Endodermal cell (in vitro differentiated cells): ENCODE measurements at regions not wholly inside any gene's neighbourhood (a gene's known extent, or its start where the extent isn't known, plus 50 kb on each side); places are given as distances from the start of the nearest gene placed in this dataset.

Experiments
- DNase-seq: peaks from one replicate; pipeline ENCODE4 v3.0.0-alpha.2; 2017
- H3K27ac ChIP-seq: 2 replicates; pipeline ENCODE4 v1.5.1; 2013; ENCODE audit warnings: mild to moderate bottlenecking, low read depth, low read length, moderate library complexity
- H3K27me3 ChIP-seq: 2 replicates; pipeline ENCODE4 v1.6.1; 2013; ENCODE audit warnings: mild to moderate bottlenecking, low read length, moderate library complexity; ENCODE audit not compliant: insufficient read depth, control insufficient read depth, poor library complexity, severe bottlenecking
- H3K36me3 ChIP-seq: 2 replicates; pipeline ENCODE4 v1.7.0; 2013; ENCODE audit warnings: mild to moderate bottlenecking, low read length, moderate library complexity; ENCODE audit not compliant: control insufficient read depth, insufficient read depth
- H3K4me1 ChIP-seq: one replicate; pipeline ENCODE4 v1.7.0; 2013; ENCODE audit warnings: low read length; ENCODE audit not compliant: control insufficient read depth, insufficient read depth
- H3K4me3 ChIP-seq: 2 replicates; pipeline ENCODE4 v1.5.1; 2013; ENCODE audit warnings: mild to moderate bottlenecking, low read length, moderate library complexity
- H3K9ac ChIP-seq: 2 replicates; pipeline ENCODE4 v1.6.1; 2013; ENCODE audit warnings: mild to moderate bottlenecking, low read length, moderate library complexity; ENCODE audit not compliant: poor library complexity, severe bottlenecking; ENCODE audit errors: extremely low read depth
- H3K9me3 ChIP-seq: 2 replicates; pipeline ENCODE4 v1.6.1; 2013; ENCODE audit warnings: mild to moderate bottlenecking, low read length, moderate library complexity; ENCODE audit not compliant: control insufficient read depth
- H3K27ac Mint-ChIP-seq: 2 replicates; pipeline ENCODE4 v1.8.0; 2020; ENCODE audit warnings: mixed read lengths
- H3K27me3 Mint-ChIP-seq: 2 replicates; pipeline ENCODE4 v1.8.0; 2021; ENCODE audit warnings: mild to moderate bottlenecking, mixed read lengths; ENCODE audit not compliant: insufficient read depth
- H3K36me3 Mint-ChIP-seq: 2 replicates; pipeline ENCODE4 v1.8.0; 2020; ENCODE audit warnings: low read depth, mixed read lengths
- H3K4me1 Mint-ChIP-seq: 2 replicates; pipeline ENCODE4 v1.8.0; 2020; ENCODE audit warnings: mixed read lengths
- H3K4me3 Mint-ChIP-seq: 2 replicates; pipeline ENCODE4 v1.8.0; 2020; ENCODE audit warnings: mild to moderate bottlenecking, moderate library complexity, mixed read lengths
- H3K9me3 Mint-ChIP-seq: 2 replicates; pipeline ENCODE4 v1.8.0; 2020; ENCODE audit warnings: mild to moderate bottlenecking, mixed read lengths
- CTCF ChIP-seq: fragments of 200-600 bp; sonication (generic); conservative IDR thresholded peaks from 2 replicates; pipeline ENCODE4 v1.5.0; 2021; ENCODE audit warnings: antibody characterized with exemption, mild to moderate bottlenecking
- WGBS, 2 experiments: methylation state at CpG; one replicate each; pipeline versions ENCODE4 v1.1.5 to v1.1.7; 2013; ENCODE audit warnings: missing lambda C conversion rate in 2 of 2, mixed read lengths in 1 of 2; ENCODE audit not compliant: insufficient coverage in 1 of 2, insufficient read length in 1 of 2; 5-methylcytosine and 5-hydroxymethylcytosine counted together

GRCh38 chr6:156564807-156565149 lies 212.4 kb upstream of the ARID1B start:
- no peak overlapping the region for H3K27ac ChIP-seq
- Mint-ChIP-seq H3K36me3 (no peaks in the 10 kb centered on the region), H3K27ac (no peak overlapping the region), H3K4me3 (no peak overlapping the region), H3K27me3 (peaks cover 4% of the 10 kb centered on the region), H3K9me3 (peaks cover 19% of the 10 kb centered on the region), H3K4me1 (peaks cover 6% of the 10 kb centered on the region)
- H3K4me3 ChIP-seq, result no peak overlapping the region
- no peak for DNase-seq
- peaks cover 8% of the 10 kb centered on the region for H3K9me3 ChIP-seq
- TF ChIP-seq CTCF, result no peak
- 87 to 95% methylated on average over 2 to 10 of the region's 10 CpGs for WGBS, 2 experiments
- H3K4me1 ChIP-seq, result no peaks in the 10 kb centered on the region
- H3K9ac ChIP-seq, result no peak overlapping the region
- no peaks in the 10 kb centered on the region for H3K36me3 ChIP-seq
- no peaks in the 10 kb centered on the region for H3K27me3 ChIP-seq

- Mint-ChIP-seq H3K4me1 (peaks cover 9% of the 10 kb centered on the region), H3K4me3 (no peak overlapping the region), H3K27ac (no peak overlapping the region), H3K9me3 (peaks cover 24% of the 10 kb centered on the region), H3K36me3 (no peaks in the 10 kb centered on the region), H3K27me3 (peaks cover 4% of the 10 kb centered on the region)
- H3K27ac ChIP-seq, result no peak overlapping the region
- H3K9me3 ChIP-seq, result peaks cover 10% of the 10 kb centered on the region
- DNase-seq, result peak; percentile 93
- 10 to 19% methylated on average over 4 to 14 of the region's 14 CpGs for WGBS, 2 experiments
- no peaks in the 10 kb centered on the region for H3K4me1 ChIP-seq
- no peaks in the 10 kb centered on the region for H3K36me3 ChIP-seq
- H3K27me3 ChIP-seq, result no peaks in the 10 kb centered on the region
- TF ChIP-seq CTCF, result peak; percentile 97
- H3K4me3 ChIP-seq, result no peak overlapping the region
- no peak overlapping the region for H3K9ac ChIP-seq
These were observed 212.9 kb upstream of the ARID1B start for GRCh38 chr6:156564127-156564806.

GRCh38 chr6:156563714-156564113 lies 213.5 kb upstream of the ARID1B start:
- H3K27me3 ChIP-seq, result no peaks in the 10 kb centered on the region
- H3K9me3 ChIP-seq, result peaks cover 10% of the 10 kb centered on the region
- Mint-ChIP-seq H3K4me3 (no peak overlapping the region), H3K9me3 (peaks cover 29% of the 10 kb centered on the region), H3K27me3 (peaks cover under 1% of the 10 kb centered on the region), H3K4me1 (peaks cover 12% of the 10 kb centered on the region), H3K36me3 (peaks cover 3% of the 10 kb centered on the region), H3K27ac (no peak overlapping the region)
- H3K27ac ChIP-seq, result no peak overlapping the region
- 94 to 95% methylated on average over 8 to 9 of the region's 9 CpGs for WGBS, 2 experiments
- no peak for TF ChIP-seq CTCF
- no peak overlapping the region for H3K4me3 ChIP-seq
- no peak for DNase-seq
- H3K4me1 ChIP-seq, result no peaks in the 10 kb centered on the region
- no peaks in the 10 kb centered on the region for H3K36me3 ChIP-seq
- H3K9ac ChIP-seq, result no peak overlapping the region
